ENCODE measurements at regions not wholly inside any gene's neighbourhood (a gene's known extent, or its start where the extent isn't known, plus 50 kb on each side); places are given as distances from the start of the nearest gene placed in this dataset.
A peak's percentile ranks its signal among the peaks of the same experiment; 100 is the strongest.

DNA sequence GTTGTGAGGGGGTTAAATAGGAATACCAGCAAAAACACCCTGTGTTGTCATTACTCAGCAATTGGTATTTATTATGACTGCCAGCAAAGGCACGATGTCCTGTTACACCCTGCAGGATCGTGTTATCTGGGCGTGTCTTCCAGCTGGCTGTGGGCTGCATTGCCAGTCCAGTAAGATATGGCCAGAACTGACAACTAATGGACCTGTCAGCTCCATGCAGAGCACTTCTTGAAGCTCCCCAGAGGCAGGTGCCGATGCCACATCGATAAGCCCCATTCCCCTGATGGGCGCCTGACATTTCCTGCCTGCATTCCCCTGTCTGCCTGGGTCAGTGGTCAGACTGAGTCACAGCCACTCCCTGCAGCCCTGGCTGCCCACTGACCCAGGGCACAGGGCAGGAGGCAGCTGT, 79.7 kb upstream of the RASGRF1 start (continued):
- TF ChIP-seq EZH2 (IDR thresholded peaks at IDR 0.05): no peak
- 0 out of 2 replicates have a peak, but pooled peaks have one; percentile 47 for TF ChIP-seq SIN3A (IDR thresholded peaks at IDR 0.05; ENCODE audit: low read depth)

DNA sequence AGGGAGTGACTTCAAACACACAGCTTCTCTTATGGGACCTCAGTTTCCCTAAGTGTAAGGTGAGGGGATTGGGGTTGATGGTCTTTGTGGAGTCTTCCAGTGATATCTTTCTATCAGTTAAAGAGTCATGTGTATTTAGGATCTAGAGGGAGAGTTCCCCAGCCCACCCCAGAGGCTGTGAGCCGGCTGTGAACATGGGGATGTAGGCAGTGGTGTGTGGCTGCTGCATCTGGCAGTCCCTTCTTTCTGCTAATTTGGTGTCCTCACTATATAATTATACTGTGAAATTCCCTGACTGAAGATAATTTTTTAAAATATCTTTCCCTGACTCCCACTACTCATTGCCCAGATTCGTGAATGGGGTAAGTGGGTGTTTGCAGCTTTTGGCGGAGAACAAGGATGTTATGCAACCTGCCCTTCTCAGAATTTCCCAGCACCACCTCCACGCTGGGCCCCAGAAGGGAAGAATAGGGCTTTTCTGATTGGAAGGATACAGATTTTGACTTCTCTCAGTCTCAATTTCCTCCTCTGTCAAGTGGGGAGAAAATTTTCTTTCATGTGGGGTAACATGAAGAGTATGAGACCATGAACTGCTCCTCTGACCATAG, 79.0 kb upstream of the RASGRF1 start:
- Histone ChIP-seq H3K27ac (ENCODE audit: low read depth, low read length) (no peak overlapping the region), H3K4me2 (ENCODE audit: low read length) (peak overlapping the region; percentile 89), H3K9me3 (ENCODE audit: control insufficient read depth in 1 of 2, insufficient read depth in 1 of 2, low read depth in 1 of 2, low read length in 2 of 2) (no peaks in the 10 kb centered on the region), H4K20me1 (ENCODE audit: insufficient read depth) (no peaks in the 10 kb centered on the region), H3K9ac (ENCODE audit: low read length) (0 out of 2 replicates have a peak overlapping the region, but pooled peaks have one; percentile 2), H3K9me2 (ENCODE audit: insufficient read depth) (no peaks in the 10 kb centered on the region), H3K4me3 (replicated peaks in 1 of 2; ENCODE audit: low read depth in 1 of 2, low read length in 2 of 2) (peak overlapping the region in 1 of 2 experiments; percentile 47; a peak in 2 of 4 replicates), H3K79me2 (ENCODE audit: insufficient read depth, low read length) (no peaks in the 10 kb centered on the region), H2AFZ (ENCODE audit: low read depth, low read length, poor library complexity, severe bottlenecking) (peak overlapping the region; percentile 99), H3K36me3 (ENCODE audit: control insufficient read depth in 1 of 2, insufficient read depth in 2 of 2, low read length in 2 of 2) (no peaks in the 10 kb centered on the region), H3K4me1 (ENCODE audit: control insufficient read depth in 1 of 2, insufficient read depth in 2 of 2, low read length in 2 of 2) (peaks cover 25 to 41% of the 10 kb centered on the region in 2 experiments), H3K27me3 (ENCODE audit: insufficient read depth, low read length) (no peaks in the 10 kb centered on the region)
- TF ChIP-seq POLR2AphosphoS5 (IDR thresholded peaks at IDR 0.05; ENCODE audit: low read depth, low read length): no peak
- no peak for TF ChIP-seq ZBTB33 (IDR thresholded peaks at IDR 0.05; ENCODE audit: extremely low read depth, insufficient replicate concordance, low read length)
- TF ChIP-seq EZH2phosphoT487 (IDR thresholded peaks at IDR 0.05; ENCODE audit: borderline replicate concordance): no peak
- no peak for TF ChIP-seq RAD21 (IDR thresholded peaks at IDR 0.05; ENCODE audit: low read depth)
- TF ChIP-seq, protein P1, sequence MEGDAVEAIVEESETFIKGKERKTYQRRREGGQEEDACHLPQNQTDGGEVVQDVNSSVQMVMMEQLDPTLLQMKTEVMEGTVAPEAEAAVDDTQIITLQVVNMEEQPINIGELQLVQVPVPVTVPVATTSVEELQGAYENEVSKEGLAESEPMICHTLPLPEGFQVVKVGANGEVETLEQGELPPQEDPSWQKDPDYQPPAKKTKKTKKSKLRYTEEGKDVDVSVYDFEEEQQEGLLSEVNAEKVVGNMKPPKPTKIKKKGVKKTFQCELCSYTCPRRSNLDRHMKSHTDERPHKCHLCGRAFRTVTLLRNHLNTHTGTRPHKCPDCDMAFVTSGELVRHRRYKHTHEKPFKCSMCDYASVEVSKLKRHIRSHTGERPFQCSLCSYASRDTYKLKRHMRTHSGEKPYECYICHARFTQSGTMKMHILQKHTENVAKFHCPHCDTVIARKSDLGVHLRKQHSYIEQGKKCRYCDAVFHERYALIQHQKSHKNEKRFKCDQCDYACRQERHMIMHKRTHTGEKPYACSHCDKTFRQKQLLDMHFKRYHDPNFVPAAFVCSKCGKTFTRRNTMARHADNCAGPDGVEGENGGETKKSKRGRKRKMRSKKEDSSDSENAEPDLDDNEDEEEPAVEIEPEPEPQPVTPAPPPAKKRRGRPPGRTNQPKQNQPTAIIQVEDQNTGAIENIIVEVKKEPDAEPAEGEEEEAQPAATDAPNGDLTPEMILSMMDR (IDR thresholded peaks at IDR 0.05 in 2 of 3, conservative IDR thresholded peaks at IDR 0.05 in 1 of 3; ENCODE audit: borderline replicate concordance in 1 of 3, insufficient read depth in 1 of 3, low read depth in 2 of 3, low read length in 2 of 3): no peak
- no peak for TF ChIP-seq ZNF274 (IDR thresholded peaks at IDR 0.05; ENCODE audit: low read depth, low read length)
- TF ChIP-seq EZH2 (IDR thresholded peaks at IDR 0.05): no peak
- TF ChIP-seq JUND (IDR thresholded peaks at IDR 0.05): no peak
- no peak for TF ChIP-seq SRF (IDR thresholded peaks at IDR 0.05; ENCODE audit: low read depth)
- TF ChIP-seq, protein P2, sequence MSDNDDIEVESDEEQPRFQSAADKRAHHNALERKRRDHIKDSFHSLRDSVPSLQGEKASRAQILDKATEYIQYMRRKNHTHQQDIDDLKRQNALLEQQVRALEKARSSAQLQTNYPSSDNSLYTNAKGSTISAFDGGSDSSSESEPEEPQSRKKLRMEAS (IDR thresholded peaks at IDR 0.05): no peak
- no peak for TF ChIP-seq ELF1 (IDR thresholded peaks at IDR 0.05; ENCODE audit: borderline replicate concordance, low read depth)
- no peak for DNase-seq (ENCODE audit: low read depth, low spot score)
- POLR2A ChIA-PET: interaction anchor here (2.0 kb wide), 1 partner anchor 9 kb away, joined by 7 read pairs; no protein-coding TSS in a partner anchor
- RAD21 ChIA-PET (ENCODE audit: low non-redundant PET in 1 of 2, low total read pairs in 2 of 2, uncharacterized antibody in 2 of 2, unreplicated experiment in 2 of 2): interaction anchor here in 1 of 2 experiments (1.4 kb wide), 1 partner anchor 16 kb away, joined by 3 read pairs; no protein-coding TSS in a partner anchor
- no peak for ATAC-seq
- intact Hi-C loops (cut with micrococcal nuclease): no loop called here
- BruUV-seq (replicated peaks): no TSS peak
- CTCF ChIA-PET: interaction anchor here (1.0 to 3.0 kb wide), 3 partner anchors 15 to 162 kb away, joined by 4 to 27 read pairs (median 5); no protein-coding TSS in a partner anchor
